ENCODE measurements at regions not wholly inside any gene's neighbourhood (a gene's known extent, or its start where the extent isn't known, plus 50 kb on each side); places are given as distances from the start of the nearest gene placed in this dataset.

DNA sequence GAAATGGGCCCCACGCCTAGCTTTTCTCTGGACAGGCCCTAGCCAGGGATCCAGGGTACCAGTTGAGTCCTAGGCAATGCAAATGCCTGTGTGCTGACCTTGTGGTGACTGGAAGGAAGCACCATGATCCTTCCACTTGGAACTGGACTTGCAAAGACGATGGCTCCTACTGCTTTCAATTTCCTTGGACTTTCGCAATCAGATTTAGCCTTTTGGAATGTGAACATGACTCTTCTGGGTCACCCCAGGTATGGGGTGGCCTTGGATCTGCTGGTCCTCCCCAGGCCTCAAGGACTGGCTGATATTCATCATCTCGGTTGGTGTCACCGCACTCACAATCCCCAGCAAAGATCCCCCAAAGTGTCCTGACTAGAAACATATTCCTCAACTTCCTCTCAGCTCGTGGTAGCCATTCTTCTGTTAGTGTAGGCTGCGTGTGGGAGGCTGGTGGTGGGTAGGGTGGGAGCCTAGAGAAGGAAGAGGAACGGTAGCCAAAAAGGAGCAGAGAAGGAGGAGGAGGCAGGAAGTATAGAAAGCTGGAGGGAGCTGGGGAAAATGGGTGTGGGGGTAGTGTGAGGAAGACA is 130.5 kb downstream of the PPIAL4G start:
- intact Hi-C loops (cut with micrococcal nuclease; ENCODE audit: unreplicated experiment) (no loop called here), in situ Hi-C loops (cut with MboI) (no loop called here)
- TF ChIP-seq ZBTB11 (CRISPR knock-in tag; IDR thresholded peaks at IDR 0.05) = no peak
- no peak for TF ChIP-seq BACH1 (IDR thresholded peaks at IDR 0.05; ENCODE audit: borderline replicate concordance)
- TF ChIP-seq BMI1 (IDR thresholded peaks at IDR 0.05; ENCODE audit: borderline replicate concordance) = no peak
- TF ChIP-seq POLR2AphosphoS5 (IDR thresholded peaks at IDR 0.05; ENCODE audit: low read length) = no peak
- no peak for TF ChIP-seq PAX8 (IDR thresholded peaks at IDR 0.05)
- no peak for TF ChIP-seq HCFC1 (IDR thresholded peaks at IDR 0.05; ENCODE audit: low read length)
- no peak for TF ChIP-seq CBFB (IDR thresholded peaks at IDR 0.05; ENCODE audit: low read depth)
- TF ChIP-seq PML (IDR thresholded peaks at IDR 0.05; ENCODE audit: low read length) = no peak
- TF ChIP-seq FOXK2 (IDR thresholded peaks at IDR 0.05) = no peak
- TF ChIP-seq FOS (IDR thresholded peaks at IDR 0.05; ENCODE audit: borderline replicate concordance, extremely low read depth, insufficient read length) = no peak
- Histone ChIP-seq H3K79me2 (ENCODE audit: control insufficient read depth, insufficient read depth, low read length) (no peaks in the 10 kb centered on the region), H3K9ac (ENCODE audit: control insufficient read depth, insufficient read depth, low read length) (no peak overlapping the region), H3K9me3 (replicated peaks; ENCODE audit: control insufficient read depth, insufficient read depth, low read length) (no peaks in the 10 kb centered on the region), H4K20me1 (ENCODE audit: control insufficient read depth, insufficient read depth) (no peaks in the 10 kb centered on the region), H3K36me3 (ENCODE audit: control insufficient read depth in 2 of 2, insufficient read depth in 2 of 2, low read length in 1 of 2) (no peaks in the 10 kb centered on the region), H2AFZ (ENCODE audit: control insufficient read depth, low read depth, low read length) (no peak overlapping the region), H3K4me2 (ENCODE audit: control insufficient read depth, insufficient read depth) (no peak overlapping the region), H3K27ac (ENCODE audit: control insufficient read depth, insufficient read depth) (no peak overlapping the region), H3K4me3 (no peak overlapping the region), H3K27me3 (replicated peaks in 1 of 2; ENCODE audit: control insufficient read depth in 2 of 2, insufficient read depth in 2 of 2, low read length in 1 of 2) (peaks cover 5 to 8% of the 10 kb centered on the region in 2 experiments; a peak in 2 of 4 replicates), H3K4me1 (ENCODE audit: control insufficient read depth, insufficient read depth, low read length) (no peaks in the 10 kb centered on the region)
- DNase-seq (ENCODE audit: low read depth, low spot score) (no peak), FAIRE-seq (no peak), ATAC-seq (no peak)
- ChIA-PET RAD21 (ENCODE audit: unreplicated experiment) (no interaction called here), CTCF (no interaction called here), SMC1A (ENCODE audit: uncharacterized antibody, unreplicated experiment) (no interaction called here), POLR2A (no interaction called here)
- no TSS peak for BruUV-seq (replicated peaks)
- WGBS (ENCODE audit: insufficient coverage, insufficient replicate concordance, low lambda C conversion rate, missing lambda C conversion rate) = 36% methylated on average over 8 of the region's 8 CpGs
